ENCODE measurements at regions not wholly inside any gene's neighbourhood (a gene's known extent, or its start where the extent isn't known, plus 50 kb on each side); places are given as distances from the start of the nearest gene placed in this dataset.

DNA sequence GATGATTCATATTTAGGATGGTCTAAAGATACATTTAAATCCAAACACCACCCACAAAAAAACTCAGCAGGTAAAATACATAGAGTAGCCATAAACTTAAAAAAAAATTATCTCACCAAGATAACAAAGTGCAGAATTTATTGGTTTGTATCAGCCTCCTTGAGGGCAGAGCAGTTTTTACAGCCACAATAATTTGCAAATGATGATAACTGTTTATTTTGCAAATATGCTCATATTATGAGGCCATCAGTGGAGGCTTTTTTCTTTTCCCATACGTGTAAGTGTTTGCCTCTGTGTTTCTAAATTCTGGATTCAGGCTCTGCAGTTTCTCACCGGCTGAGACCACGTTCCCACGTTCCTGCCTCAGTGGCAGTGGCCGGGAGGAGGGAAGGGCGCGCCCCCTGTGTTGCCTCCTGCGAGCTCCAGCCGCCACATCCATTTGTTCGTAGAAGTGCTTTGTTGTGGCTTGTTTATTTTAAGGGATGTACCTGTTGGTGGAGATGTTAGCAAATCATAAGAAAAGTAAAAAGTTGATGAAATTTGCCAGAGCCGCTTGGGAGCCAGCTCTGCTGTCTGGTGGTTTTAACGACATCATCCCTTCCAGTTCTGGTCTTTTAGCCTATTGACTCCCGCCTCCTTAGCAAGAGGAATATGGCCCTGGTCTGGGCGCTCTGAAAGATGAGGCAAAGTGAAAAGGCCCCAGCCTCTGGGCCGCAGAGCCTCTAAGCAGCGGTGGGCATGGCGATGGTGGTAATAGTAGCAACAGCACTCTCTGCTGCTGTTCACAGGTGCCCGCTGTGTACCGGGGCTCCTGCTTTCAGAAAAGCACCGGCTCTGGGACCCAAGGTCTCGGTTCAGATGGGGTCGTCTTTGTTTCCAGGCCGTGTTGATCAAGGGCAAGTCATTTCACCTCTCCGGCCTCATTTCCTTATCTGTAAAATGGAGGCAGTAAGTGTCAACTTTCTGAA lies 66.7 kb upstream of the PPARA start:
- no peak for TF ChIP-seq EZH2 (IDR thresholded peaks at IDR 0.05; ENCODE audit: low read depth)
- TF ChIP-seq, protein P1, sequence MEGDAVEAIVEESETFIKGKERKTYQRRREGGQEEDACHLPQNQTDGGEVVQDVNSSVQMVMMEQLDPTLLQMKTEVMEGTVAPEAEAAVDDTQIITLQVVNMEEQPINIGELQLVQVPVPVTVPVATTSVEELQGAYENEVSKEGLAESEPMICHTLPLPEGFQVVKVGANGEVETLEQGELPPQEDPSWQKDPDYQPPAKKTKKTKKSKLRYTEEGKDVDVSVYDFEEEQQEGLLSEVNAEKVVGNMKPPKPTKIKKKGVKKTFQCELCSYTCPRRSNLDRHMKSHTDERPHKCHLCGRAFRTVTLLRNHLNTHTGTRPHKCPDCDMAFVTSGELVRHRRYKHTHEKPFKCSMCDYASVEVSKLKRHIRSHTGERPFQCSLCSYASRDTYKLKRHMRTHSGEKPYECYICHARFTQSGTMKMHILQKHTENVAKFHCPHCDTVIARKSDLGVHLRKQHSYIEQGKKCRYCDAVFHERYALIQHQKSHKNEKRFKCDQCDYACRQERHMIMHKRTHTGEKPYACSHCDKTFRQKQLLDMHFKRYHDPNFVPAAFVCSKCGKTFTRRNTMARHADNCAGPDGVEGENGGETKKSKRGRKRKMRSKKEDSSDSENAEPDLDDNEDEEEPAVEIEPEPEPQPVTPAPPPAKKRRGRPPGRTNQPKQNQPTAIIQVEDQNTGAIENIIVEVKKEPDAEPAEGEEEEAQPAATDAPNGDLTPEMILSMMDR (conservative IDR thresholded peaks at IDR 0.05), result no peak
